HG03469 (cell line): ENCODE measurements at regions not wholly inside any gene's neighbourhood (a gene's known extent, or its start where the extent isn't known, plus 50 kb on each side); places are given as distances from the start of the nearest gene placed in this dataset.

Source experiments
- ATAC-seq: cut with Tn5 transposase; IDR thresholded peaks from one replicate; pipeline ENCODE4 v1.9.1; 2021; ENCODE audit warnings: mild to moderate bottlenecking, moderate library complexity, moderate number of reproducible peaks; ENCODE audit not compliant: unreplicated experiment

- ATAC-seq: no peak
These were observed 91.9 kb upstream of the SOX6 start for GRCh38 chr11:16448123-16448717.

- ATAC-seq: no peak
These were observed 85.1 kb upstream of the SOX6 start for GRCh38 chr11:16441461-16441860.

DNA sequence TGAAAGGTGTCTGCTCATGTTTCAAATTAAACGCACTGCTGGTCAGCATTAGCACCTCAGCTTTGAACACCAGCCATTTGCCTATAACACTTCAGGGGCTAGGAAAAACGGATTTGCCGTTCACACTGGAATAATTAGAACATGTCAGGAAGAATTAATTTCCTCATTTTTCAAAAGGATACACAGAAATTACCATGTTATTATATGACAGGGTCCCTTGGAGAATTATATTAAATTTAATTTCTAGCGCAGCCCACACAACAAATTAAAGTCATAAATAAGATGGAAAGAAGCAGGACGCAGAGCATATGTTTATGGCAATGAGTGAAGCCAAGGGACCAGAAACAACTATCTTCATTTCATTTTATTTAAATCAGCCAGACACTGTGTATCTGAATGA is 83.8 kb upstream of the SOX6 start:
- ATAC-seq: no peak

- no peak for ATAC-seq
These were observed 77.7 kb upstream of the SOX6 start for GRCh38 chr11:16434036-16434435.

DNA sequence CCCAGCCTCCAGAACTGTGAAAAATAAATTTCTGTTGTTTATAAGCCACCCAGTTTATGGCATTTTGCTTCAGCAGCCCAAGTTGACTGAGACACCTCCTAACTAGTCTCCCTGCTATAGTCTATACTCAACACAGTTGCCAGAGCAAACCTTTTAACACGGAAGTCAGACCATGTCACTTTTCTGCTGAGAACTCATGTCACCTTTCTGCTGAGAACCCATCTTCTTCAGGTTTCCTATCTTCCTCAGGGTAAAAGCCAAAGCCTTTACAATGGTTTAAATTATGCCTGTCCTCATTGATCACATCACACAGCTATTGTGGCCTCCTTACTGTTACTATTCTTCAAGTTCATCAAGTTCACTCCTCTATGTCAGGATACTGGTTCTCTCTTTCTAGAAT is 74.3 kb upstream of the SOX6 start:
- ATAC-seq: no peak

- ATAC-seq: no peak
These were observed 65.5 kb upstream of the SOX6 start for GRCh38 chr11:16421826-16422225.

DNA sequence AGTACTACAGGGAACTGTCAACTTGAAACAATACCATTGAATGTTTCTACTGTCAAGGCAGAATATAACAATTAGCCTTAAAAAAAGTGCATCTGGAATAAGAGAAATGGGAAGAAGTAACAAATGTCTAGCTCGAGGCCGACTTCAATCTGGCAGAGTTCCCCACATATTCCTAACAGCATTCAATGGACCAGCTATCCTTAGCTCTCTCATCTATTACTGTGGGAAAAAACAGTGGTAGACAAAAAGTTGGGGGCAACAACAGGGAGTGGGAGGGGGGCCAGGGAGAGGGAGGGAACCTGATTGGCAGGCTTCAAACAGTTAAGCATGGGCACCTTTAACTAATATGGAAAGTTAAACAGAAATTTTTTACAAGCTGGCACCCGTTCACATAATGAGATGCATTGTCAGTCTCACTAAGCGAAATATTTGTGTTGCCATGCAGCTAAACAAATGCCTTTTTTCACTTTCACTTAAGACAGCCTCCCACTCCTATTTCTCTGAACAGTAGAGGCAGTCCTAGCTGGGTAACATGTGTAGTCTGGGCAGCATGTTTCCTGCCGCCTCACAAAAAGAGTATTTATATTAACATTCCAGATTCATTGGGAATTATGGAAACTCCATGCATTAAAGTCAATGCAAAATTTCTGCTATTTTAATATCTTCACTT is 62.2 kb upstream of the SOX6 start:
- ATAC-seq: no peak

GRCh38 chr11:16412525-16413172 is 56.3 kb upstream of the SOX6 start:
- ATAC-seq: peak; percentile 60

DNA sequence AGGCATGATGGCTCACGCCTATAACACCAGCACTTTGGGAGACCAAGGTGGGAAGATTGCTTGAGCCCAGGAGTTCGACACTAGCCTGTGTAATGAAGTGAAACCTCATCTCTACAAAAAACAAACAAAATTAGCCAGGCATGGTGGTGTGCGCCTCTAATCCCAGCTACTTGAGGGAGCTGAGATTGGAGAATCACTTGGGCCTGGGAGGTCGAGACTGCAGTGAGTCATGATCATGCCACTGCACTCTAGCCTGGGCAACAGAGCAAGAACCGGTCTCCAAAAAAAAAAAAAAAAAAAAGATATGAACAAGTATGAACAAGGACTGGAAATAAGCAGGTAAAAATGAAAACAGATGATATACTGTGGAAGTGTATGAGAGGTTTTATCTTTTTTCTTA is 54.1 kb upstream of the SOX6 start:
- ATAC-seq: no peak

GRCh38 chr11:16408619-16409018 is 52.3 kb upstream of the SOX6 start:
- ATAC-seq: no peak

DNA sequence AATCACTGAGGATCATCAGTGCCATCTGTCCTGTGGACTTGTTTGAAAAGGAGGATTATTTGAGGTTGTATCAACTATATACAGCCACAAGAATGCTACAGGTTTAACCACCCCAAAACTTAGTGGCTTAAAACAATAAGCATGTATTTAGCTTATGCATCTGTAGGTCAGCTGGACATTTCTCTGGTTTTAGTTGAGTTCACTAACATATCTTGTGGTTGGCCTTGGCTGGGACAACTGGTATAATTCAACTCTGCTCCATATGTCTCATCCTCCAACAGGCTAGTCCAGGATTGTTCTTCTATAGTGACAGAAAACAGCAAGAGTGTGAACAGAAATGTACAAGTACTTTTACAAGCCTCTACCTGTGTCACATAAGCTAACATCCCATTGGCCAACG is 49.9 kb upstream of the SOX6 start:
- ATAC-seq: no peak
